ENCODE measurements at regions not wholly inside any gene's neighbourhood (a gene's known extent, or its start where the extent isn't known, plus 50 kb on each side); places are given as distances from the start of the nearest gene placed in this dataset.

- no peak overlapping the region for H3K4me2 ChIP-seq (ENCODE audit: low read length)
- TF ChIP-seq EZH2 (IDR thresholded peaks at IDR 0.05; ENCODE audit: borderline replicate concordance, insufficient read depth, low read length, poor library complexity, severe bottlenecking), result no peak
- no peak for TF ChIP-seq RAD21 (conservative IDR thresholded peaks at IDR 0.05)
- no peak for TF ChIP-seq CTCF (IDR thresholded peaks at IDR 0.05; ENCODE audit: poor library complexity, severe bottlenecking)
- no peak for TF ChIP-seq TAF1 (IDR thresholded peaks at IDR 0.05; ENCODE audit: low read depth)
- TF ChIP-seq REST (IDR thresholded peaks at IDR 0.05; ENCODE audit: borderline replicate concordance), result no peak
- TF ChIP-seq POLR2AphosphoS5 (IDR thresholded peaks at IDR 0.05), result no peak
- TF ChIP-seq MXI1 (conservative IDR thresholded peaks at IDR 0.05; ENCODE audit: poor library complexity, severe bottlenecking), result no peak
- no peak for TF ChIP-seq EP300 (conservative IDR thresholded peaks at IDR 0.05; ENCODE audit: poor library complexity, severe bottlenecking)
- no peak for TF ChIP-seq SMC3 (conservative IDR thresholded peaks at IDR 0.05; ENCODE audit: poor library complexity)
- H3K9me3 ChIP-seq (ENCODE audit: low read length), result no peaks in the 10 kb centered on the region
- H2AFZ ChIP-seq (ENCODE audit: low read depth, low read length), result no peak overlapping the region
- no peak overlapping the region for H3K4me3 ChIP-seq (ENCODE audit: low read length)
- no peaks in the 10 kb centered on the region for H3K36me3 ChIP-seq (ENCODE audit: insufficient read depth, low read length)
- H3K79me2 ChIP-seq (replicated peaks; ENCODE audit: insufficient read depth, low read length), result no peaks in the 10 kb centered on the region
- H3K9ac ChIP-seq (ENCODE audit: low read length), result no peak overlapping the region
- no peaks in the 10 kb centered on the region for H3K27me3 ChIP-seq (ENCODE audit: insufficient read depth, low read depth, low read length)
- no peak overlapping the region for H3K27ac ChIP-seq (ENCODE audit: low read length)
- no peaks in the 10 kb centered on the region for H4K20me1 ChIP-seq (ENCODE audit: insufficient read depth)
- no peaks in the 10 kb centered on the region for H3K9me2 ChIP-seq (ENCODE audit: insufficient read depth, low read length)
- H3F3A ChIP-seq (ENCODE audit: insufficient read depth, low read length, poor library complexity, severe bottlenecking), result no peaks in the 10 kb centered on the region
Measured at GRCh38 chr9:105171589-105171988, 72.9 kb upstream of the SLC44A1 start.

GRCh38 chr9:105172436-105172835 is 72.0 kb upstream of the SLC44A1 start:
- Histone ChIP-seq H2AFZ (ENCODE audit: low read depth, low read length) (no peak overlapping the region), H3K36me3 (ENCODE audit: insufficient read depth, low read length) (no peaks in the 10 kb centered on the region), H3K79me2 (replicated peaks; ENCODE audit: insufficient read depth, low read length) (no peaks in the 10 kb centered on the region), H4K20me1 (ENCODE audit: insufficient read depth) (no peaks in the 10 kb centered on the region), H3K9ac (ENCODE audit: low read length) (no peak overlapping the region), H3K4me2 (ENCODE audit: low read length) (no peak overlapping the region), H3K27me3 (ENCODE audit: insufficient read depth, low read depth, low read length) (no peaks in the 10 kb centered on the region), H3K9me2 (ENCODE audit: insufficient read depth, low read length) (no peaks in the 10 kb centered on the region), H3K4me3 (ENCODE audit: low read length) (no peak overlapping the region), H3F3A (ENCODE audit: insufficient read depth, low read length, poor library complexity, severe bottlenecking) (no peaks in the 10 kb centered on the region), H3K9me3 (ENCODE audit: low read length) (no peaks in the 10 kb centered on the region), H3K27ac (ENCODE audit: low read length) (no peak overlapping the region)
- TF ChIP-seq CTCF (IDR thresholded peaks at IDR 0.05; ENCODE audit: poor library complexity, severe bottlenecking) (no peak), TAF1 (IDR thresholded peaks at IDR 0.05; ENCODE audit: low read depth) (no peak), EP300 (conservative IDR thresholded peaks at IDR 0.05; ENCODE audit: poor library complexity, severe bottlenecking) (no peak), EZH2 (IDR thresholded peaks at IDR 0.05; ENCODE audit: borderline replicate concordance, insufficient read depth, low read length, poor library complexity, severe bottlenecking) (no peak), RAD21 (conservative IDR thresholded peaks at IDR 0.05) (no peak), SMC3 (conservative IDR thresholded peaks at IDR 0.05; ENCODE audit: poor library complexity) (no peak), MXI1 (conservative IDR thresholded peaks at IDR 0.05; ENCODE audit: poor library complexity, severe bottlenecking) (no peak), POLR2AphosphoS5 (IDR thresholded peaks at IDR 0.05) (no peak), REST (IDR thresholded peaks at IDR 0.05; ENCODE audit: borderline replicate concordance) (no peak)
